GM18517 (cell line): ENCODE measurements at regions not wholly inside any gene's neighbourhood (a gene's known extent, or its start where the extent isn't known, plus 50 kb on each side); places are given as distances from the start of the nearest gene placed in this dataset.
"Not testable (repeated sequence)": the region's sequence is repeated elsewhere in the genome, so short reads cannot be mapped to it uniquely, and the experiment has no call there.

ENCODE experiments used
- ATAC-seq: cut with Tn5 transposase; IDR thresholded peaks from one replicate; pipeline ENCODE4 v1.9.1; 2021; ENCODE audit warnings: mild to moderate bottlenecking, moderate library complexity; ENCODE audit not compliant: unreplicated experiment

- not testable (repeated sequence) for ATAC-seq
These were observed 555.1 kb downstream of the RPIA start for GRCh38 chr2:89246620-89247019.

DNA sequence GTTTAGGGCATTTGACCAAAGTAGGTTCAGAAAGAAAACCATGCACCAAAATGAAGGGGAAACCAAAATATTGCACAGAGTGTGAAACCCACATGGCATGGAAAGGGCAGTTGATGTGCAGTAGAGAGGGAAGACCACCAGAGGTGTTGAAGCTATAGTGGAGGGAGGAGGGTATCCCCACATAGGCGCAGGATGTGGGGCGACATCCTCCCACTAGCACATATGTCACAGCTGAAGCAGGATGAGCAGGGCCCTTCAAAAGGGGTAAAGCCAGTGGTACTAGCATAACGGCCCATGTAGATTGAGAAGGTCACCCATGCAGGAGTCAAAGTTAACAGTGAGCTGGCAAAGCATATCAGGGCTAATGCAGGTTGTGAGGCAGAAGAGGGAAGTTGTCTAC is 563.5 kb downstream of the RPIA start:
- not testable (repeated sequence) for ATAC-seq

- ATAC-seq = not testable (repeated sequence)
These were observed 582.0 kb downstream of the RPIA start for GRCh38 chr2:89273443-89273842.

DNA sequence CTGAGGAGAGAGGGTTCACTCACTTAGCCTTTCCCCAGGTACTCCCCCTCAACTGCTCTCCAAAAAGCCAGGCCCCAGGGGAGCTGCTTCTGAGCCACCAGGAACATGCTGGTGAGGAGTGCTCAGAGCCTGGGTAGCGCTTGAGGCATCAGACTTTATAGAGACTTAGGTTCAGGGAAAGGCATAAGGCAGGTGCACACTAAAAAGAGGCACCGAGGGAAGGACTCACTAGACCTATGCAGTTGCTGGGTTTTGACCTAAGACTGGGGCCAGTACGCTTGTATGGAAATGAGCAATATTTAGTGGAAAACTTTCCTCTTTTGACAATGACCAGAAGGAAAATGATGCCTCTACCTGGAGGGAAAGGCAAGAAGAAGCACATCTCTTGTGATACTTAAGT is 589.1 kb downstream of the RPIA start:
- ATAC-seq = not testable (repeated sequence)

DNA sequence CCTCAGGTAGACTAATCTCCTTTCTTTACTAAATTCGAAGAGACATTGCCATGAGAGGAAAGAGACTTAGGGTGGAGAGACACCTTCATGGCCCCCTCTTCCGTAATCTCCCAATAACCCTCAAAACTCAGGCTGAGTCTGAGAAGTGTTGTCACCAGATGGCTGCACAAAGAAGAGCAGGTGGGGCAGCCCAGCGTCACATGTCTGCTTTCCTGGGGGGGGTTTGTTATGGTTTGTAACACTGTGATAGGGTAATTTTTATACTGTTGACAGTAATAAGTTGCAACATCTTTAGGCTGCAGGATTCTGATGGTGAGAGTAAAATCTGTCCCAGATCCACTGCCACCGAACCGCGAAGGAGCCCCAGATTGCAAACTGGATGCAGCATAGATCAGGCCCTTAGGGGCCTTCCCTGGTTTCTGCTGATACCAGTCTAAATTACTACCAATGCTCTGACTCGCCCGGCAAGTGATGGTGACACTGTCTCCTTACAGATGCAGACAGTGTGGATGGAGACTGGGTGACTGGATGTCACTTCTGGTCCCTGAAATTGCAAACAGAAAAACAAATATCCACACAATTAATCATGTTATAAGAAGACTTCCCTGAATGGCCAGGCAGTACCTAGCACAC is 595.1 kb downstream of the RPIA start:
- ATAC-seq = not testable (repeated sequence)

DNA sequence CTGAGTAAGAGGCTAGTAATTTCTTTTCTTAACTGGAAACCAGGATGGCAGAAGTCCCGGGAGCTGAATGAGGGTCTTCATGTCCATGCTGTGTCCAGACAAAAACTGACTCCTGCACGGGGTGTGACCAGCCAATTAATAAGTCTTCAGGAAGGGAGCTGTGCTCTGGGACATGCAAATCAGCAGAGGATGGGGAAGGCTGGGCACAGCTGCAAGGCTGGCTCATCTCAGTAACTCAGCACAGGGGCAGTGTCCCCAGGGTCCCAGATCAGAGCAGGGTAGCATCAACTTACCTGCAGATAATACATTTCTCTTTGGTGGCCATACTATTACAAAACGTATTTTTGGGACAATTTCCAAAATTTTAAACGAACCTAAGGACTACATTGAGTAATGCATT is 595.6 kb downstream of the RPIA start:
- not testable (repeated sequence) for ATAC-seq

DNA sequence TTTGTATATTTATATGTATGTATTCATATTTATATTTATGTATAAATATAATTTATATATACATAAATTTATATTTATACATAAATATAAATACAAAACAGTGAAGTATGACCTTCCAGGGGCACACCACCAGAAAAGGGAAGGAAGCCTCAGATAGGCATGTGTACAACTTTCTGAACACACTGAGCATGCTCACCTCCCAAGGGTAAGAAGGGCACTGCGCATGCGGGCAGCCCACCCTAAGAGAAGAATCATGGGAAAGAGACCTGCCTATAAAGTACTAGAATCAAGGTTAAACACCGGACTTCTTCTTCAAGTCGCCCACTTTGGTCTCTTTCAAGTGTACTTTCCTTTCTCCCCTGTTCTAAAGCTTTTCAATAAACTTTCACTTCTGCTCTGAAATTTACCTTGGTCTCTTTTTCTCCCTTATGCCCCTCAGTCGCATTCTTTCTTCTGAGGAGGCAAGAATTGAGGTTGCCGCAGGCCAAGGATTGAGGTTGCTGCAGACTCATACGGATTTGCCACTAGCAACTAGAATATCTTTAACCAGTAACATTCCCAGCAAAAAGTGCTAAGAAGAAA is 600.3 kb downstream of the RPIA start:
- not testable (repeated sequence) for ATAC-seq

- ATAC-seq = not testable (repeated sequence)
These were observed 601.9 kb downstream of the RPIA start for GRCh38 chr2:89293399-89293798.

GRCh38 chr2:89294335-89294734 is 602.9 kb downstream of the RPIA start:
- not testable (repeated sequence) for ATAC-seq

GRCh38 chr2:89296820-89297398 is 605.4 kb downstream of the RPIA start:
- ATAC-seq = not testable (repeated sequence)

DNA sequence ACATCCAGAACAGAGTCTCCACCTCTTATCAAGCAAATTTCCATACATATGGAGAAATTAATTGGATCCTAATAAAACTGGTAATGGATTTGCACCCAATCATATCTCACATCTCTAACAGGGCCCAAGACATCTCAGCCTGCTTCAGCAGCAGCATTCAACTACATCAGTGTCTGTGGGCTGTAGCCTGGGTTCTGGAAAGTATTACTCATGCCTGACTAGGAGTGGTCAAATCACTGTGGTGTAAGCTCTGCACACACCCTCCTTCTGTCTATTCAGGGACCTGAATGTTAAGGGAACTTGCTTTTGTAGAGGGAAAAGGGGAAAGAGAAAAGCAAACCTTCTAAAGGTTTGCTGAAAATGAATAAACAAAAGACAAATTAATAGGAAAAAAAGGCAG is 607.7 kb downstream of the RPIA start:
- ATAC-seq = peak; percentile 73

DNA sequence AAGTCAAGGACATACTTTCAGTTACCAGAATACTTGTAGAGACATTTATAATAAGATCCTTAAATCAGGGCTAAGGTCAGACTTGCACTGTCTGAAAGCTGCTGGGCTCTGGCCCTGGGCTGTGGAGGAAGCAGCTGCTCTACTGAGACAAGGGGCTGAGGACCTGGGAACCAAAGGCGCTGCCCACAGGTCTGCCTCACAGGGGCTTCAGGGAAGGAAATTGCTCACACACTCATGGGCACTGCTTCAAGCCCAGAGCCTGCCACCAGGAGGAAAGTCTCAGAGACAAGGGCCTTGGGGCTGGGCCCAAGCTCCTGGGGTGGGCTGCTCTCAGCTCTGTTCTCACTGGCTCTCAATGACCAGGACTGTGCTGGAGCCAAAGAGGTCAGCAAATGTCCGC is 614.1 kb downstream of the RPIA start:
- ATAC-seq = not testable (repeated sequence)

- not testable (repeated sequence) for ATAC-seq
These were observed 615.6 kb downstream of the RPIA start for GRCh38 chr2:89306869-89307637.

DNA sequence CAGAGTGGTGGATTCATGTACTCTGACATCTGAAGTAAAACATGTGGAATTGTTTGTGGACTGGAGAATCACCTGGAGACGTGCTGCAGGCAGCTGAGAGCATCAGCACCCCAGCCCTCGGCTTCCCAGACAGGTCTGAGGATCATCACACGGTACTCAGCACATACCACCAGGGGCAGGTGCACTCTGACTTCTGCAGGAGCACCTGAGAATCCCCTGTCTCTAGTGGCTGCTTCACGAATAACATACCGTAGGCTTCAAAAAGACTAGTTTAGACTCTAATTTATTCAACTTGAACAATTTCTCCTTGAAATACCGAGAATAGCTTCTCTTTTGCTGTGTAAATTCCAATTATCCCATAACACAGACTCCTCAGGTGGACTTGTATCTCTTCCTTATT is 627.5 kb downstream of the RPIA start:
- not testable (repeated sequence) for ATAC-seq

DNA sequence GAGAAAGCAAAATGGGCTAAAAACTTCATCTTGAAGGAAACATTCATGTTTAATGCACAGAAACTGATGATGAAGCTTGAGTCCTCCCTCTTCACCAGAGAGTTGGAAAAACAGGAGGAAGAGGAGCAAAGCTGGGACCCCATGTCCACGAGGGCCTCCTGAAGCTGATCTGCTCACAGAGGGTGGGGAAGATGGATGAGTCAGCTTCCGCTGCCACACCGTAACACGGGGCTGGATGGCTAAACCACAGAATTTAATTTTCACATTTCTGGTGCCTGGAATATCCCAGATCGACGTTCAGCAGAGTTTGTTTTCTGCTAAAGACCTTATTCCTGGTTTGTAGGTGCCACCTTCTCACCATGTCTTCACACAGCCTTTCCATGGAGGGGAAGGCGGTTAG is 634.4 kb downstream of the RPIA start:
- ATAC-seq = not testable (repeated sequence)

- ATAC-seq = not testable (repeated sequence)
These were observed 635.0 kb downstream of the RPIA start for GRCh38 chr2:89326455-89326854.

DNA sequence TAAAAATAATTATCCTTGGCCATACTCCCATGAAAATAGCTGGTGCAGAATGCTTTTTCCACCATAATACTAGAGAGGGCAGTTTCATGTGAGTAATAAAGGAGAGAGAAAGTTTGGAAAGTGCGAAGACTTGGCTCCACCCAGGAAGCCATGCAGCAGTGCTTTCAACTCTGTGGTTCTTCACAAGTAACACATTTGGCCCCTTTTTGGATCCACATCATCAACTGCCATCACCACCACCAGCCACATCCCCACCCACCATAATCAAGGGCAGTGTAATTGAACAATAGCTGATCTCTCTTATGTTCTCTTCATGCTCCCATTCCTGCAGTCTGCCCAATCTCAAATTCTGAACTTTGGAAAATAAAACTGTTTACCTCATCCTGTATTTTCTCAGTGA is 637.3 kb downstream of the RPIA start:
- ATAC-seq = not testable (repeated sequence)
